Fibroblast of peridontal ligament (primary cell): ENCODE measurements at regions not wholly inside any gene's neighbourhood (a gene's known extent, or its start where the extent isn't known, plus 50 kb on each side); places are given as distances from the start of the nearest gene placed in this dataset.
"Not testable (repeated sequence)": the region's sequence is repeated elsewhere in the genome, so short reads cannot be mapped to it uniquely, and the experiment has no call there.

Experiments used
- DNase-seq: peaks from one replicate; pipeline ENCODE4 v3.0.0-alpha.2; 2010; ENCODE audit errors: extremely low read depth

DNA sequence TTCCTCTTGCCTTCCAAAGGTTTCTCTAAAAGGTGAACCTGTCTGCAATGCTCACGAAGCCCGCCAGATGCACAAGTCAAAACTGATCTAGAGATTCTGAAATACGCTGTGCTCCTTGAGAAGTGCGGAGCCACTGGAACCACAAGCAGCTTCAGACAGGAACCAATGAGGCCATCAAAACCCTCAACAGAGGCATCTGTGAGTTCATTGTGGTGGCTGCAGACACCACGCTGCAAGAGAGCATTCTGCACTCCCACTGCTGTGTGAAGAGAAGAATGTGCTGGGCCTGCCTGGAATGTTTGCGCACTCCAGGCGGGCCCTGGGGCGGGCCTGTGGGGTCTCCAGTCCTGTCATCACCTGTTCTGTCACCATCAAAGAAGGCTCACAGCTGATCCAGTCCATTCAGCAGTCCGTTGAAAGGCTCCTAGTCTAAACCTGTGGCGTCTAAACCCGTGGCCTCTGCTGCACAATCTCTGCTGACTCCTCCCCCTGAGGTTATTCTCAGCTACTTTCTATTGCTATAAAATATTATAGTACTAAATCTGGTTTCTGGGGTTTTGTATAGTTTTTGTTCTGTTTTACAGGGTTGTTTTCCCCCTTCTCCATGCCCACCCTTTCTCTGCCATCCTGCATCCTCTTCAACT lies 187.4 kb downstream of the FAM72C start:
- DNase-seq: not testable (repeated sequence)

DNA sequence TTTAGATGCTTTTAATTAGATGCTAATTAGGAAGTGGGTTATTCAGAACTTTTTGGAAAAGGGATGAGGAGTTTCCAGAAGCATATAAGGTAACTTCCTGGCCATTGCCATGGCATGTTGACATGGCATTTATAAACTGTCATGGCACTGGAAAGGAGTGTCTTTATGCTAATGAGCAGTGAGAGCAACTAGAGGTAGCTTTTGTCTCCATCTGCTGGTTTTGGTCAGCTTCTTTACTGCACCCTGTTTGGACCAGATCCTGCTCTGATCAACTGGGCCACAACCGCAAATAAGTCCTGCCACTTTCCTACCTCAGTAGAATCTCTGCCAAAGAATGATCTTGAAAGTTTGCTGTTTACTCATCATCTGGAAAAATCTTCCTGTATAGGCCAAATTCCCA lies 193.6 kb downstream of the FAM72C start:
- not testable (repeated sequence) for DNase-seq

DNA sequence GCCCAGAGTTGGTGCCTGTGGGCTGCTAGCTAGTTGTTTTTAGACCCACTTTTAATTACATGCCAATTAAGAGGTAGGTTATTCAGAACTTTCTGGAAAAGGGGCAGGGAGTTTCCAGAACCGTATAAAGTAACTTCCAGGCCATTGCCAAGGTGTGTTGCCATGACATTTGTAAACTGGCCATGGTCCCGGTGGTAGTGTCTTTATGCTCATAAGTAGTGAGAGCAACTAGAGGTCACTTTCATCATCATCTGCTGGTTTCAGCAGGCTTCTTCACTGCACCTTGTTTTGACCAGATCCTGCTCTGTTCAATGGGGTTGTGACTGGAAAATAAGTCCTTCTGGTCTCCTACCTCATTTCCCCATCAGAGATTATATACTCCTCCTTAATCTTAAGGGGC lies 207.0 kb downstream of the FAM72C start:
- not testable (repeated sequence) for DNase-seq

DNA sequence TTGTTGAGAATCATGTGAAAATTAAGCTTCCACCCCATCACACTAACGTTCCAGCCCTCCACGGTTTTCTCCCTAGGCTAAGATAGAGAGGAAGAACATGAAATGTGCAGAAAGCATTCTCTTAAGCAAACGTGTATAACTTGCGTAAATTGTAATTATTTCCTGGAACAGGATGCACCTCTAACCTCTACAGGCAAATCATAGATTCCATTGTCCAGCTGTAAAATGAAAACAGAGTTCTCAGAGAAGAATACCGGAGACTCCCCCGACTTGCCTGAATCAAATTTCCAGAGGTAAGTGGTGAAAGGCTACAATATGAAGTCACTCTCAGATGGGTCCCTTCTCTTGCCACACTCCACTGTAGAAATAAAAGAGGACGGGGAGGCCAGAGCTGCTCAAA lies 211.4 kb downstream of the FAM72C start:
- DNase-seq: not testable (repeated sequence)

DNA sequence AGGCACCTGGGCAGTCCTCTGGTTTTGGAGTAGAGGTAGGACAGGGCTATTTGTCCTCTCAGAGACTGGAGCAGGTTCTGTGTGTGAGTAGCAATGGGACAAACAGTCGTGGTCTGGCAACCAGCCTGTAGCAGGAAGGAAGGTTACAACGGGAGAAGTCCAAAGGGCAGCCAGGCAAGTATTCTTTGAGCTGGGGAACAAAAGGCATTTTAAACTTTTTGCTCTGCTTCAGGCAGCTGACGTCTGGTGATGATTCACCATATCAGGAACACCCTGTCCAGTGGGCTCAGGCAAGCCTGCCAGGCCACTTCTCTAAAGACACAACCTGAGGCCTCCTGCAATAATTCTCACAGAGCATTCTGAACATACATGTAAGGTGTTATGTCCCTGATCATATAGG lies 215.8 kb downstream of the FAM72C start:
- DNase-seq: not testable (repeated sequence)

DNA sequence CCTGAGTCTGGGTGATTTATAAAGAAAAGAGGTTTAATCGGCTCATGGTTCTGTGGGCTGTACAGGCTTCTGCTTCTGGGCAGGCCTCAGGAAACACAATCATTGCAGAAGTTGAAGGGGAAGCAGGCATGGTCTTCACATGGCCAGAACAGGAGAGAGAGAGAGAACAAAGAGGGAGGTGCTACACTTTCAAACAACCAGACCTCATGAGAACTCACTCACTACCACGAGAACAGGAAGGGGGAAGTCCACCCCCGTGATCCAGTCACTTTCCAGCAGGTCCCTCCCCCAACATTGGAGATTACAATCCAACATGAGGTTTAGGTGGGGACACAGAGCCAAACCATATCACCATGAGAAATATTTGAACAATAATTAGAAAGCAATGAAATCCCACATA lies 222.9 kb downstream of the FAM72C start:
- no peak for DNase-seq

DNA sequence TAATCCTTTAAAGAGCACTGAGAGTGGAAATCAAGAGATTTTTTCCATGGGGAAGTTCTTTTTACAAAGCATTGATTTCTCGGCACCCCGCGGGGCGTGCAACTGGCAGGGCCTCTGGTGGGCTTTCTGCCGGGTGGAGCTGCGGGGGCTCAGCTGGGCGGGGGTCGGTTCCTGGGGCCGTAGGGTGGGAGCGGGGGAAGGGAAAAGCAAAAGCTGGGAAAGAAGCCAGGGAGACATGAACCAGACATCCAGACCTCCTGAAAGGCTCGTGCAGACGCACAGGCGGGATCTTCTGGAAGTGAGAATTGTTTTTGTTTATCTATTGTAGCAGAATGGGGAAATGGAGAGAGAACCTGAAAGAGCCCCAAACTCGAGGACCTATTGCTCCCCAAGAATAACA lies 235.2 kb downstream of the FAM72C start:
- DNase-seq: no peak

DNA sequence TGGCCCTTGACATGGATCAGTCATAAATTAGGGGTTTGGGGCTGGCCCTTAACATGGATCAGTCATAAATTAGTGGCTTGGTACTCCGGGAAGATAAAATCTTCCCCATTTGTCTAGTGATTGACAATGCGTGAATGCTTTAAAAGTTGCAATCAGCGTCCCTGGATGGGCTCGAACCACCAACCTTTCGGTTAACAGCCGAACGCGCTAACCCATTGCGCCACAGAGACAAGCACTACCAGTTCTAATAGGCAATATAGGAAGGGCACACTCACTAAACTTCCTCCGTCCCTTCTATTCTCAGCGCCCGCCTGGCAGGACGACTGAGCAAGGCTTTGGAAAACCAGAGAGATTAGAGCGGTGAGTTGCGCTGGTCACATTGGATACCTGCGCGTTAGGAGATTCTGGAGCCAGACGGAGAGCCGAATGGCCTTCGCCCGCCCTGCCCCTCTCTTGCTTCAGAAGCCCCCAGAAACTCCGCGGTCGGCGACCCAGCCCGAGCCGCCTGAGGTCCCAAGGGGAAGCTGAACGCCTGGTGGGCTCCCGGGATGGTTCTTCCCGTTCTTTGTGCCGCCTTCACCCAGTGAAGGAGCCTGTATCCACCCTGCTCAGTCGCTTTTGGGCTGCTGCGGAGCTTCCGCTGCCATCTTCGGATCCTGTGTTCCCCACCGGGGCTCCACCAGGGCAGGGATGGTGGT lies 235.9 kb downstream of the FAM72C start:
- no peak for DNase-seq

DNA sequence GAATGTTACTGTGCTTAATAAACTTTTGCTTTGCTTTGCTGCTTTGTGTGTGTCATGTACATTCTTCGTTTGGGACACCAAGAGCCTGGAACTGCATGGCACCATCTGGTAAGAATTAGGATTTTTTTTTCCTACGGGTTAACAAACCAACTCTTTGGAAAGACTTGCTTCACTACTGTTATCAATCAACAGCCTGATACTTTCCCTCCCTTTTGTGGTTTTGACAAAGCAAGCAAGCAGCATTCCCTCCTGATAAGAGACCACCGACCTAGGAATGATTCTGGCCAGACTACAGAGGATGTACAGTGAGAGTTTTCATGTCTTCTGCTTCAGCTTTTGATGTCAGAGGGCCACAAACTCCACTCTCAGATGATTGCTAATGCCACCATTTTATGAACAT lies 237.5 kb downstream of the FAM72C start:
- DNase-seq: not testable (repeated sequence)

DNA sequence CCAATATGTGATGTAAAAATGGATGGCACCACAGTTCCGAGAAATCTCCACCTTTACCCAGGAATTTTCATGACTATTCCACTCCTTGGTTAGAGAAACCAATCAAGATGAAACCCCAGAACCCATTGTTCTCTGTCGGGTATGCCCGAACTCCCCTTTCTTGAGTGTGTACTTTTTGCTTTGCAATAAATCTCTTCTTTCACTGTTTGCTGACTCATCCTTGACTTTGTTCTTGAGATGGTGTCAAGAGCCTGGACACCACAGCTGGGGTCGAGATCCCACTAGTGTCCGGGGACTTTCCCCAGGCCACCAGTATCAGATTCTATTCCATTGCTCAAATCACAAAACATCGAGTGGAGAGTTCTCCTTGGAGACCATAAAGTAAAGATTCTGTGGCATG lies 240.9 kb downstream of the FAM72C start:
- not testable (repeated sequence) for DNase-seq

DNA sequence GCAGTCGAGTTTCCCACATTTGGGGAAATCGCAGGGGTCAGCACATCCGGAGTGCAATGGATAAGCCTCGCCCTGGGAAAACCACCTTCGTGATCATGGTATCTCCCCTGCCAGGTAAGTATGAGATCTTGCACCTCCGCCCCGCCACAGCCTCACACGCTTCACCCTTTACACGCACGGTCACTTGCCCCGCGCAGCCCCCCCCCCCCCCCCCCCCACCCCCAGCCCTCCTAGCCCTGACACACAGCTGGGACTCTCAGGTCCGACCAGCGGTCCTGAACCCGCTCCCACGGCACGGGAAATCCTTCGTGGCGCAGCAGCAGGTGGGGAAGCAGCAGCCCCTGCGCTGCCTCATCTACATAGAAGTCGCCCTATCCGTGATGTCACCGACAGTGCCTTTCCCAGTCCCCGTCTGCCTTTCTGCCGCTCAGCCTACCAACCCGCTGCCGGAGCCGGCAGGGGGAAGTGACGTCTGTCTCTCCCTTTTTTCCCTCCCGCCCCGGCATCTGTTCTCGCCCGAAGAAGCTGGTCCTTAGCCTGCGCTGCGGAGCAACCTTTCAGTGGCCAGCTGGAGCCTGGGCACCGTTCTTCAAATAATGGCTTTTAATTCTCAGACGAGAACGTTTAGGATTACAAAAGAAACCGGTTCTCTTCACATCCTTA lies 242.2 kb downstream of the FAM72C start:
- DNase-seq: not testable (repeated sequence)

DNA sequence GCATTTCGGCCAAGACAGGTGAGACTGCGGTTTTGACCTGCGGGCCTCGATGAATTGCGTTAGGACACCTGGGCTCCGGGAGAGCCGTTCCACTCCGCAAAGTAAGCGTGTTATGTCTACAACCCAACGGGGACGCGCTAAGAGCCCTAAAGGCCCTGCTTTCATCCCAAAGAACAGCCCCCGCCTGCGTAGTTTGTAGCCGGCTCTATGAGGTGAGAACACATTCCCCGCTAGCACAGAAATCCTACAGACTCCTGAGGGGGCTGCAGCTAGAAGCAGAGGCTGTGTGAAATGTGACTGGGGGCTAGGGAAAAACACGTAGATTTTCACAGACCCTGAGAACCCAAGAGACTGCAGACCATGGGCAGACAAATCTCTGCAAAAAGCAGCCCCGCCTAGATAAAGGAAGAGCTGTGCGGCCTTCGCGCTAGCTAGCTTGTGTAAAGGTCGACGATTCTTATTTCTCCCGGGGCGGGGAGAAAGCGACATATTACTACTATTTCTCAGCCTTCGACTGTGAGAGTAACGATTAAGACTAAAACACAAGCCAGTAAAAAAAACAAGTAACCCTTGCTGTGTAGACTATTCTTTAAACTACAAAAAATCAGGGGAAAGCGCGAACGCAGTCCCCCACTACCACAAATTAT lies 242.9 kb downstream of the FAM72C start:
- DNase-seq: not testable (repeated sequence)

DNA sequence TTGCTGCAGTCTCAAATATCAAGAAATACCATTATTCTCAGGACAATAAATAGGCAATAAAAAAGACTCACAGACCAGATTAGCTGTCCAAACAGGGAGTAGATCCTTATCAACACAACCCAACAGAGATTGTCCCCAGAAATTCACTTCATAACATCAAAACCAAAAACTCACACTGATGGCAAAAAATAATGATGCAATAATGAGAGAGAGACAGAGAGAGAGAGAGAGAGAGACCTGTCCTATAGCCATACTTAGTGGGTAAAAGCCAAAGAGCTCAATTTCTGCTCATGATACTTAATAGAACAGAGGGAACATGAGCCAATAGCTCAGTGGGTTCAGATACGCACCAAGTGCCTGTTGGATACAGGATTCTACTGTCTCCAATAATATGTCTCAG lies 244.5 kb downstream of the FAM72C start:
- no peak for DNase-seq

DNA sequence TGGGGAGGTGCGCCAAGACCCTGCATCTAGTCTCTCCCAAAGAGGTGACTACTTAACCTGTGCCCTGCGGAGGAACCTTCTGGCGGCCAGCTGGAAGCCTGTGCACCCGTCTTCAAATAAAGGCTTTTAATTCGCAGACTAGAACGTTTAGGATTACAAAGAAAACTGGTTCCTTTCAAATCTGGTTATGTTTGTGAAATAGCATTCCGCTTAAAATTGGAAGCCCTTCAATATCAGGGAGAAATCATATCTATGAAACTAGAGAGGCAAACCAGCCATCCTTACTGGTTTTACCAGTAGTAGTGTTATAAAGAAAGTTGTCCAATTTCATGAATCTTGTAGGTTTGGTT lies 250.8 kb downstream of the FAM72C start:
- no peak for DNase-seq

DNA sequence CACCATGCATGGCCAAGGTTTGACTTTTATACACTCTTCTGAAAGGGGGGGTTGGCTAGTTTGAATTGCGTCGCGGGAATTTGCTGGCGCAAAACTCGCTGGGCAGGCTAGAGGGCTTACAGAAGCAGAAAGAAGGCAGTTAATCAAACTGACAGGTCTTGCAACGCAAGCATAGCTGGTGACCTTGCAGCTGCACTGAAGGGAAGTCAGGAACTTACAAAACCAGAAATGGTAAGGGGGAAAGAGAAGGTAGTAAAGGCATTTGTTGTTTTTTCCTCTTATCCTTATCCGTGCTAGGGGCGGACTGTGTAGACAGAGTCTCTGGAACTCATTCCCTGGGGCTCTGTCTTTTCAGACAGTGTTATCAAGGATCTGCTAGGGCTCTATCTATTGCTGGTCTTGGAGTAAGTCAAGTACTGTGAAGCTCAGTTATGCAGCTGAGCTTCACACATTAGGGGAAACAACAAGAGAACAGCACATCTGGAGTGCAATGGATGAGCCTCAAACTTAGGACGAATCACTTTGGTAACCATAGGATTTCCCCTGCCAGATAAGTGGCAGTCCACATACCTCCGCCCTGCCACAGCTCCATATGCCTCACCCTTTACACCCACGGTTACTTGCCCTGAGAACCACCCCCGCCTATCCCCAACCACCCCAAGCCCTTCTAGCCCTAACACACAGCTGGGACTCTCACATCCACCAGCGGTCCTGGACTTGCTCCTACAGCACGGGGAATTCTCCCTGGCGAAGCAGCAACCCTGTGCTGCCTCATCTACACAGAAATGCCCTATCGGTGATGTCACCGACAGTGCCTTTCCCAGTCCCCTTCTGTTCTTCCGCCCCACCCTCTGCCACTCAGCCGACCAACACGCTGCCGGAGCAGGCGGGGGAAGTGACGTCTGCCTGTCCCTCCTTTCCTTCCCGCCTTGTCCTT lies 251.4 kb downstream of the FAM72C start:
- DNase-seq: no peak

DNA sequence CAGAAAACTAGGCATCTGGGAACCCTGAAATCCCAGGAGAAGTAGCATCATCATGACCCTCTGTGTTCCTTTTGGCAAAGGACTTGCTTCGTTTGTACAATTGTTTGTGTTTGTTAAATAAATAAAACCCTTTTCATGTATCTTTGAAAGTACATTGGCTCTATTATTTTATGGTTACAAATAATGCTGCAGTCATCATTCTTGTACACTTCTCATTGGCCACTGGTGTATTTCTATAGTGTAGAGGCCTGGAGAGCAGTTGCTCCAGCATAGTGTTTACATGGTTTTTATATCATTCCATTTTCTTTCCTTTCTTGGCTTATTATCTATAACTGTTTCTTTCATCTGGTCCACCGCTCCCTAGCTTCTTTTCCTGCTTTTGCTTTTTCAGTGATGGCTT lies 253.3 kb downstream of the FAM72C start:
- DNase-seq: no peak

DNA sequence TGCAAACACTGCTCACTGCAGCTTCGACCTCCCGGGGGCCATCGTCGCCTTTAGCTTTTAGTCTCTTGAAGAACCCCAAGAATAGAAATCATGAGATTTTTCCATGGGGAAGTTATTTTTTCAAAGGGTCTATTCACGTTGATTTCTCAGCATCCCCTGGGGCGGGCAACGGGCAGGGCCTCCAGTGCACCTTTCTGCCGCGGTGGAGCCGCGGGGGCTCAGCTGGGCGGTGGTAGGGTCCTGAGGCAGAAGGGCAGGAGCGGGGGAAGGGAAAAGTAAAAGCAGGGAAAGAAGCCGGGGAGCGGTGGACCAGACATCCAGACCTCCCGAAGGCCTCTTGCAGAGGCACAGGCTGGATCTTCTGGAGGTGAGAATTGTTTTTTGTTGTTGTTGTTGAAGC lies 253.8 kb downstream of the FAM72C start:
- DNase-seq: no peak

DNA sequence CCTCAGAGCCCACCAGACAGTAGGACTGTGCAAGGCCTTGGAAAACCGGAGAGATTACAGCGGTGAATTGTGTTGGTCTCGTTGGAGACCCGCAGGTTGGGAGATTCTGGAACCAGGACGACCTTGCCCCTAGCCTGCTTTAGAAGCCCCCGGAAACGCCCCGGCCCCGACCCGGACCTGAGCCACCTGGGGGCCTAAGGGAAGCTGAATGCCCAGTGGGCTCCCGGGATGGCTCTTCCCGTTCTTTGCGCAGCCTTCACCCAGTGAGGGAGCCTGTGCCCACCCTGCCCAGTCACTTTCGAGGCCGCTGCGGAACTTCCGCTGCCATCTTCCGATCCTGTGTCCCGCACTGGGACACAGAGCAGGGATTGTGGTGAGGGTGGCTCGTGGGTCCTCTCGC lies 254.4 kb downstream of the FAM72C start:
- DNase-seq: no peak

DNA sequence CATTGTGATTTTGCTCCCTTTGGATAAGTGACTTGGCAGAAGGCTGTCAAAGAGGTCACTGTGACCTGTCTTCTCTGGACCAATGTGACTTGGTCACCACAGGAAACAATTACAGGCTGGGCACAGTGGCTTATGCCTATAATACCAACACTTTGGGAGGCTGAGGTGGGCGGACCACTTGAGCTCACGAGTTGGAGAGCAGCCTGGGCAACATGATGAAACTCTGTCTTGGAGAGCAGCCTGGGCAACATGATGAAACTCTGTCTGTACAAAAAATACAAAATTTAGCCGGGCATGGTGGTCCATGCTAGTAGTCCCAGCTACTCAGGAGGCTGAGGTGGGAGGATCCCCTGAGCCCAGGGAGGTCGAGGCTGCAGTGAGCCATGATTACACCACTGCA lies 256.9 kb downstream of the FAM72C start:
- DNase-seq: not testable (repeated sequence)

DNA sequence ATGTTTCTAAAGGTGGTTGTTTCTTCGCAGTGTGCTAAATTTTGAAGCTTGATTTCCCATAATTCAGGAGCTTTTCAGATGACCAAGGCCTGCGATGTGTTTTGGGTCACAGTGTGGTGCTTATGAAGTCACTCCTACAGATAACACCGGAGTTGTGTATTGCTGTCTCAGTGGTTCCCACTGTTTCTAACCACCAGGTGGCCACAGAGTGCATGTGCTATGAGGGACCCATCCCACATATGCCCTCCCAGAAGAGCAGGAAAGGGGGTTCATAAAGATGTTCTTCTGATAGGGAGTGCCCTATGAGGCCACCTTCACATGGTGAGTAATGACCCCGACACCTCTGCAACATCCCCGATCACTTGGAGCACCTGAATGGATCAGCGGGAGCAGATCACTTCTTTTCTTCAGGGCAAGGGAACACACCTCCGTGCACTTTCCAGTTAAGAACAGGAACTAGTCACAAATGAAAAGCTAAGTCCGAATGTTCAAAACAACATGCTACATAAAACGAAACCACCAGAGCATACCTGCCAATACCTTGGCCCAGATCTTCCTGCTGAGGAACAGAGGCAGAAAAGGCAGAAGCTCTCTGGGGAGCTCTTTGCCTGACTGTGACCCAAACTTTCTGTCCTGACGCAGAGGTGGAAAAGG lies 262.1 kb downstream of the FAM72C start:
- not testable (repeated sequence) for DNase-seq

DNA sequence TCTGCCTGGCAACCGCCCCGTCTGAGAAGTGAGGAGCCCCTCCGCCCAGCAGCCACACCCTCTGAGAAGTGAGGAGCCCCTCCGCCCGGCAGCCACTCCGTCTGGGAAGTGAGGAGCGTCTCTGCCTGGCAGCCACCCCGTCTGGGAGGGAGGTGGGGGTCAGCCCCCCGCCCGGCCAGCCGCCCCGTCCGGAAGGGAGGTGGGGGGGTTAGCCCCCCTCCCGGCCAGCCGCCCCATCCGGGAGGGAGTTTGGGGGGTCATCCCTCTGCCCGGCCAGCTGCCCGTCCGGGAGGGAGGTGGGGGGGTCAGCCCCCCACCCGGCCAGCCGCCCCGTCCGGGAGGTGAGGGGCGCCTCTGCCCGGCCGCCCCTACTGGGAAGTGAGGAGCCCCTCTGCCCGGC lies 269.0 kb downstream of the FAM72C start:
- not testable (repeated sequence) for DNase-seq
